HUDEP-2 (cell line): ENCODE measurements at regions not wholly inside any gene's neighbourhood (a gene's known extent, or its start where the extent isn't known, plus 50 kb on each side); places are given as distances from the start of the nearest gene placed in this dataset.
"Not testable (repeated sequence)": the region's sequence is repeated elsewhere in the genome, so short reads cannot be mapped to it uniquely, and the experiment has no call there.

Experiments used
- DNase-seq, 76 experiments: peaks; one replicate each; lab custom pipeline; 2025; ENCODE audit not compliant: unreplicated experiment in 76 of 76; lab: John Stamatoyannopoulos, UW

DNA sequence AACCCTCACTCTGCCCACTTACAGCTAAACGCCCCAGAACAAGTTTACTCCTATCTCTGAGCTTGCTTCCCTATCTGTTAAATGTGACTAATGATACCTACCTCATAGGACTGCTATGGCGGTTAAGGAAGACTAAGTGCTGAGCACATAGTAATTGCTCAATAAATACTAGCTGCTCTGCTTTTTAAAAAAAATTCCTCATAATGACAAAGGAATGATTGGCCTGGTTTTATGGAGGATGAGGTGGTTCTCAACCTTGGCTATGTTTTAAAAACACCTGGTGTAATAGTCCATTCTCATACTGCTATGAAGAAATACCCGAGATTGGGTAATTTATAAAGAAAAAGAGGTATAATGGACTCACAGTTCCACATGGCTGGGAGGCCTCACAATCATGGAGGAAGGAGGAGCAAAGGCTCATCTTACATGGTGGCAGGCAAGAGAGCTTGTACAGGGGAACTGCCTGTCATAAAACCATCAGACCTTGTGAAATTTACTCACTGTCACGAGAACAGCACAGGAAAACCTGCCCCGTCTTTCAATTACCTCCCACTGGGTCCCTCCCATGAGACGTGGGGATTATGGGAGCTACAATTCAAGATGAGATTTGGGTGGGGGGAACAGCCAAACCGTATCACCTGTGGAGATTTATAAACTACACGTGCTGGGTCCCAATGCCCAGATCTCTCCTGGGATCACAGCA is 127.2 kb upstream of the SYT13 start:
- no peak for DNase-seq

DNA sequence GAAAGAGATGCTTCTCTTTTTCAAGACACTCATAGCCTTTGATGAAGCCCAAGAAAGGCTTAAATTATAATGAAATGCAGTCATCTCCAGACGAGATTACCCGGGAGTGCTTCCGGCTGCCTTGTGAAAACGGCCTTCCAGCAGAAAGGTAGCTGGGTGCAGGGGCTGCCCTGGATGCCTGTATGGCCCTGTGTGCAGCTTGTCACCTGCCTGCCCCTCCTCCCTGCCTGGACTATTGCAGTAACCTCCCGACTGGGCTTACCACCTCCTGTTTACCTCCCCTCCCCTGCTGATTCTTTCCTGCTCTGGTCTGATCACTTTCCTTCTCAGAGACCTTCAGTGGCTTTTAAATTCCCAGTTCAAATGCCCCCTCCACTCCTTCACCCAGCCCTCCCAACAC is 126.4 kb upstream of the SYT13 start:
- DNase-seq, result no peak

DNA sequence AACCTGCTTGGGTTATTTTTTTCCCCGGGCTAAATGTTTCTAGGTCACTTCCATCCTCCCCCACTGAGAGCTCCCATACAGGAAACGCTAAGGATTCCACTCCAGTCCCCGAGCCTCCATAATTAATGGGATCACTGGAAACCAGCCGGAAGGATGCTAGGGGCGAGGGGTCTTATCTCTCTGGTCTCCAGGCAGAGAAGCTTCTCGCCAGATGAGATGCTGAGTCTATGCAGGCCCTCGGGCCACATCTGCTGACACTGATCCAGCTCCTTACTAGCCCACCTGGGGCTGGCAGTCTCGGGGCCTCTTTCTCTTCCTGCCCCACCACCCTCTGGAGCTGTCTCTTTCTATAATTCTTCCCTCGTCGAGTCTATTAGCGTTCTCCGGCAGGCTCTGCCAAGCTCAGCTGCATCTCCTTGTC is 125.9 kb upstream of the SYT13 start:
- no peak for DNase-seq

DNA sequence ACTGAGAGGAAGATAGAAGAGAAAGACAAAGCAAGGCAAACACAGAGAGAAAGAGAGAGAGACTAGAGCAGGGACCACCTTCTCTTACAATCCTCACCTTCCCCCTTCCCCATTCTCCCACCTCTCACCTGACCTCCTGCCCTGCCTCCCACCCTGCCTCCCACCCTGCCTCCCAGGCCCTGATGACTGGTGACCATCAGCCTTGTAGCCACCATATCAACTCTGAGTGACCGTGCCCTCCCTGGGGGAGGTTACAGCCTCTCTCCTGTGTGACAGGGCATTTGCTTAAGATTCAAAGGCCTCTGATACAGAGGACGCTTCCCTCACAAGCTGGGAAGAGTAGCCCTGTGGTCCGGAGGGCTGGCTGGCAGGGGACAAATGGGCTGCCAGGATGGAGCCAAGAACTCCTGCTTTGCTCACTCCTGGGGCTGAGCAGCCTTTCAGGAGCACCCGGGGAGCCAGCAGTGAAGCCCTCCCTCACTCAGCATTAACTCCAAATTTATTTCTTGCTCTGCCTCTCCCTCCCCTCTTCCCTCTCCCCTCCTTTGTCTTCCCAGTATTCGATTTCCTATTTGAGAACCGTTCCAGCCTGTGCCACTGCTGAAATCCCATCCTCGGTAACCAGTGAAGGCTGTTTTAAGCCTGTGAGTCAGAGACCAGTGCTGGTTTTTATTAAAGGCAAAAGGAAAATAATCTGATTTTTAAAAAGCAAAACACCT is 125.2 kb upstream of the SYT13 start:
- DNase-seq, result no peak

DNA sequence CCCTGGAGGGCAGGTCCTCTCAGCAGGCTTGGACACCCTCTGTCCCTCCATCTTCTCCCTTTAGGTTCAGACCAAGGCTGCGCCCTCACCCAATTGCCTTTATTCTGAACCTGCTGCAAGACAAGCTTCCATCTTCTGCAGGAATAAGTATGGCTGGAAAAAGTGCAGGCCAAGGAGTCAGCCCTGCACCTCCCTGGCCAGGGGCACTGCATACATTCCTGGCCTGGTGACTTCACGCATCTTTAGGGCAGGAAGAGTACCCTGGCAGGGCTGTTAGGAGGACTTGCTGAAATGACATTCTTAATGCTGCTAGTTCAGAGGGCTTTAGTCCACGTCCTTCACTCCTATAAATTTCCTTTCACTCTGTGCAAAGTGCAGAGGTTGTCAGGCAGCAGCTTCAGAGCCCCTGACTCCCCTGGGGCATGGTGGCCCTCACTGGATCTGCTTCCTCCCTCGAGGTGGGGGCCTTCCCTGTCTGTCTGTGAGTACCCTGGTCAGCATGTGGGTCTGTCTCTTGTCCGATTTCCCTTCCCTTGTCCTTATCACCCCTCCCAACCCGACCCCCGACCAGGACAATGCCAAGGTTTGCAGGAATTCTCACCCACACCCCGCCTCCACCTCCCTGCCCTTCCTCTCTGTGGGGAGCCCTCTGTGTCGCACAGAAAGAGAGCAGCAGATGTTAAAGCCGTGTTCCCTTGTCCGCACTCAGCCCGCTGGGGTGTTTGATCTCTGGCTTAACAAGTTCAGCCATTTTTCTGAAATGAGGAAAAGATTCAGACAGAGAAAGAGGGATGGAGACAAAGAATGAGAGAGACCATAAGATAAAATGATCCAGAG is 124.5 kb upstream of the SYT13 start:
- DNase-seq, result no peak

DNA sequence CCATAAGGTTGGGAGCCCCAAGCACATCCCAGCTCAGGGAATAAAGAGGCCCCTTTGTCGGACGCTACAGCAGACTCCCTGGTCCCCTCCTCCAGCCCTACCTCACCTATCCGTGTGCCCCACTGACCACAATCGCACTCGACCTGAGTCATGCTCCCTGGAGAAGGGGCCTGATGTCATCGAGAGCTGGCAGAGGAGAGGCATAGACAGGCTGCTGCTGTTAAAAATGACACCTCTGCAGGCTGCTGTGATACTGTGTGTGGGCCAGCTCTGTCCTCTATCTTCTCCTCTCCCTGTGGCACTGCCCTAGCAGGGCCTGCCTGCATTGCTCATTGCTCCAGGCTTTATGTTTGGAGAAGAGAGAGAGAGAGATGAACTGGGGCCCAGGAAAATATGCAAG is 123.4 kb upstream of the SYT13 start:
- DNase-seq, result no peak

DNA sequence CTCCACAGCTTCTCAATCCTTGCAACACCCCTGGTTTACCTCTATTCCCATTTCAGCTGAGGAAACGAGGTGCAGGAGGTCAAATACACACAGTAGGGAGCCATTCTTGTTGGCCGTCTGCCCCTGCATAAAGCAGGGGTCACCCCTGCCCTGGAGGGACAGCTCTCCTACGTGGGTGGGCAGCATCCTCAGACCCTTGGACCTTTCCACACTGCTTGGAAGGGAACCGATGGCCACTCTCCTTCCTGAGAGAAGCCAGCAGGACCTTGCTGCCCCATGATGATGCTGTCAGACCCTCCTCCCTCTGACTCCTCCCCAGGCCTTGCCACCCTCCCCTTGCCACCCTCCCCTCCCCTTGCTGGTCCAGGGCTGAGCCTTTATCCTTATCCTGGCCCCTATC is 121.1 kb upstream of the SYT13 start:
- DNase-seq, result no peak

DNA sequence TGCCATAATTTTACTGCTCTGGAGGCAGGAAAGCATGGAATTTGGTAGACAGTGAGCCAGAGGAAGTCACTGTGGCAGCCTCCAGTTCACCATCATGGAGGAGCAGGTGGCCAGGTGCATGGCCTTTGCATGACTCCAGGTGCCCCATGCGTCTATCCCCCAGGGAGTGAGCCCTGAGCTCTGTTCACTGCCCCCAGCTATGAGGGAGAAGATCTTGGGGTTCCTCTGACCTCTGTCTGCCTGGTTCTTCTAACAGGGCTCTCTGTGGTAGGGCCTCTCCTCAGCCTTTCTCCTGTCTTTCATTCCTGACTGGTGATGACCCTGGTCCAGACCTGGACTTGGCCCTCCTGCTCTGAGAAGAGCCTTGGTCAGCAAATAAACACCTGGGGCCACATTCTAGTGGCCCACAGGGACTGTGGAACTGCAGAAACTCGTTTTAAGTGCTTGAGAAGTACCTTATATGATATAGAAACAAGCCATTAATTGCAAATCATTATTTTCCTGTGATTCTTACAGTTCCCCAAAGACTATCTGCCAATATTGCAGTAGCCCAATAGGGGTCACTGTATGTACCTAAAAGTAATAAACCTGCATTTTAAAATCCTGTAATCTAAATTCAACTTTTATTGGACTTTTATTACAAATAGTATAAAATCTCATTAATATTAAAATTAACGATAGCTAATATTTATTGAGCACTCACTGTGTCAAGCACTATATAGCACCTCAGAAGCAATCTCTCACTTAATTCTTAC is 120.0 kb upstream of the SYT13 start:
- no peak for DNase-seq

DNA sequence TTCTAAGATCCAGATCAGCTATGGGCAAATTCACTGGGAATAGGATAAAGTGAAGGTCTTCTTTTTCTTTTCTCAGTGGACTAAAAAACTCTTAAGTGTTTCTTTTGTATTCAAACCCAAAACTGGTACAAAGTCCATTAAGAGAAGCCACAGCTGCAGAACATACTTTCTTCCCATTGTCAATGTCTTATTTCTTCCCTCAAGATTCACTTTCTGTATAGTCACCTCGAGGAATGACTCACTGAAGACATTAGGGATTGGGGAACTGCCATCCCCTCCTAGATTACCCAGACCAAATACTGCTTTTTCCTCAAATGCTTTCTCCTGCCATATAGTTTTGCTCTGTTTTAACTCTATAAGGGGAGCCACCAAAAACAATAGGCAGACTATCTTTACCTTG is 117.4 kb upstream of the SYT13 start:
- not testable (repeated sequence) for DNase-seq

DNA sequence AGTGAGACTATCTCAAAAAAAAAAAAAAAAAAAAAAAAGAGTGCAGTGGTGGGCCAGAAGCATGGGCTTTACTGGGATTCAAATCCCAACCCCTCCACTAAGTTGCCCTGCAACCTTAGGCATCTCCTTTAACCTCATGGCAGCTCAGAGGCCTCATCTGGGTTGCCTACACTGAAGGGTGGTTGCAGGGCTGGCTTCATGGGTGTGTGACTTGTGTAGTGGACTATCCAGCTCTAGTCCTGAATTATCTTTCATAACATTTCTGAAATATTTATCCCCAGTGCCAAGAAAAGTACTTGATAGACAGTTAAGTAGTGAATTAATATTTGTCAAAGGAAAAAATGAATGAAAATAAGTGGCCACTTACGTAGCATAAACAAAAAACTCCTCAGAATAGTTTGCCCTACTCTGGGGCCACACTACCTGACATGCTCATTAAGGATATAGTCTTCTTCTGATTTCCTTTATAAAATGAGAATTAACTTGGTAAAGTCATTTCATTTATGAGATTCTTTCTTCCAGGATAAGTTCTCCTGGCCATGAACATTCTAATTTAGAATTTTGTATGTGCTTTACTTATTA is 116.0 kb upstream of the SYT13 start:
- DNase-seq, result no peak

DNA sequence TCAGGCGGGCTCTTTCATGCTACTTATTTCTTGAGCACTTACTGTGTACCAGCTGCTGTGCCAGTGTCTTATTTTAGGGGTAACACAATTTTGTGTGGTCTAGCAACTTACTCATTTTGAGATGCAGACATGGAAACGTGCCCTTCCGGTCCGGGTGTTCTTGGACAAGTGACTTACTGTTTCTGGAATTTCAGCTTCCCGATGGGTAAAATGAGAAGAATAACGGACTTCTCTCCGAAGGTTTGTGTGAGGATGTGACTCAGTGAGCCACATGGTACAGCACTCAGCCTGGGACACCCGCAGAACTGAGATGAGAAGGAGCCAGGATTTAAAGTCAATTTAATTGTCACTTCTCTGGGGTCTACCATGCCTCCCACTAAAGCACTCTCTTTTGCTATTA is 114.5 kb upstream of the SYT13 start:
- no peak for DNase-seq

DNA sequence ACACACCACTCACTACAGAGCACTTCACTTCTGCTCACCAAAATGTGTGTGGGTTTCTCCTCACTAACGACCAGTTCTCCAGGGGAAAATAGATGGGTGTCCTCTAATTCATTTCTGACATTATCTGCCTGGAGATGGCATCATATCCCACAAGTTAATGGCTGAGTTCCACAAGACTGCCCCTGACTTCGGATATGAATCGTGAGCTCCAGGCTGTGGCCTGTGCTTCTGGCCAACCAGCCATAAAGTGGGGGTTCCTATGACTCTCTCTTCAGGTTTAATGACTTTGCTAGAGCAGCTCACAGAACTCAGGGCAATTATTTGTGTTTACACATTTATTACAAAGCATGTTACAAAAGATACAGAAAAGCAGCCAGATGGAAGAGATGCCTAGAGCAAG is 113.0 kb upstream of the SYT13 start:
- no peak for DNase-seq

DNA sequence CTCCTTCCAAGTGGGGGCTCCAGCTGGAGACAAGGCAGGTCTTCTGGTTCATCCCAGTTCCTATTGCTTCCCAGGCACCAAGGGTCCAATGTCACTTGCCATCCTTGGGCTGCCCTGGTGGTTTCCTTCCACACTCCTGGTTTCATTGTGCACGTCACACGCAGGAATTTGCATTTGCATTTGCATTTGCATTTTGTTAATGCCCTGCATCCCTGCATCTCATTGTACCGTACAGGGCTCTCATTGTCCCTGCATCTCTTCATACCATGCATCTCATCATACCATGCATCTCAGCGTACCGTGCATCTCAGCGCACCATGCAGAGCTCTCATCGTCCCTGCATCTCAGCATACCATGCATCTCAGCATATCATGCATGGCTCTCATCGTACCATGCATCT is 112.2 kb upstream of the SYT13 start:
- no peak for DNase-seq

DNA sequence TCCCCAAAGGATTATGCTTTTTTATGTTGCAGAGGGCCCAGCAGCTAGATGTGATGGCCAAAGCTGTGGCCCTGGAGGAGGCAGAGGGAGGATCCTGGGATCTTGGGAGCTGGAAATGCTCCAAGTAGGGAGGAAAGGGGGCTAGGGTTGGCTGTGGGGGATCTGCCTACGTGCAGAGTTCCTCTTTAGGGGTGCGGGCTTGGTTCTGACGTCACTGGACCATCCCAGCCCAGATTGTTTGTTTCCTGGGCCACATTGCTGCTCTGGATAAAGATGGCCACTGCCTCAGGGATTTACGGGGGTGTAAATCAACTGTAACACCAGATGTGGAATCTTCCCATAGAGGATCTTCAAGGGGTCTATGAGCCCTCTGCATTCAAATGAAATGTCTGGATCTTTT is 110.3 kb upstream of the SYT13 start:
- no peak for DNase-seq

DNA sequence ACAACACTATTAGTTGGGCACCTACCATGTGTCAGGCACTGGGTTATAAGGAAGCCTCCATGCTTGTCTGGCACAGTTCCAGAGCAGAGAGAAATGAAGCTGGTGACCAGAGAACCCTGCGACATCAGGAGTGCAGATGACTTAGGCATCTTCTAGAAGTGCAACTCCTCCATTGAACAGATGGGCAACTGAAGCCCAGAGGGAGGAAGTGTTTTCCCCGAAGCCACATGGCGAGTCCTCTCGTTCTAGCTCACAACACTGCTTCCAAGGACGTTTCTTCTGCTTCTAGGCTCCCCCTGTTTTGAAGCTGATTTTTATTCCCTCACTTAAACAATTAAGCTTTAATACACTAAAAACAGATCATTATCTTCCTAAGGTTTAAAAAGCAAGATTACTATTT is 109.8 kb upstream of the SYT13 start:
- DNase-seq, result no peak

DNA sequence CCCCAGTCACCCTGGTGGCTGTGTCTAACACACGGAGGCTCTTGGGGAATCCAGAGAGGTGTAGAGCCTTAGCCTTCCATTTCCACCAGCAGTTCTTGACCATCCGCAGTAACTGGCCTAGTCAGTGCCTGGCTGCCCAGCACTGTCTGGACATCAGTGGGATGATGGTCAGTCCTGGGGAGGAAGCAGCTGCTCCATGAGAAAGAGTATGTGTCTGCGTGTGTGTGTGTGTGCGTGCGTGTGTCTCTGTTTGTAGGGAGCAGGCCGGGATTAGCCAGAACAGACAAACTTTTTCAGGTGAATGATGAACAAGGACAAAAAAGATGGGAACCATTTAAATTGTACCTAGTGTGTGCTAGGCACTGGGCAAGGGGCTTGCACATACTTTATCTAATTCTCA is 109.3 kb upstream of the SYT13 start:
- no peak for DNase-seq

DNA sequence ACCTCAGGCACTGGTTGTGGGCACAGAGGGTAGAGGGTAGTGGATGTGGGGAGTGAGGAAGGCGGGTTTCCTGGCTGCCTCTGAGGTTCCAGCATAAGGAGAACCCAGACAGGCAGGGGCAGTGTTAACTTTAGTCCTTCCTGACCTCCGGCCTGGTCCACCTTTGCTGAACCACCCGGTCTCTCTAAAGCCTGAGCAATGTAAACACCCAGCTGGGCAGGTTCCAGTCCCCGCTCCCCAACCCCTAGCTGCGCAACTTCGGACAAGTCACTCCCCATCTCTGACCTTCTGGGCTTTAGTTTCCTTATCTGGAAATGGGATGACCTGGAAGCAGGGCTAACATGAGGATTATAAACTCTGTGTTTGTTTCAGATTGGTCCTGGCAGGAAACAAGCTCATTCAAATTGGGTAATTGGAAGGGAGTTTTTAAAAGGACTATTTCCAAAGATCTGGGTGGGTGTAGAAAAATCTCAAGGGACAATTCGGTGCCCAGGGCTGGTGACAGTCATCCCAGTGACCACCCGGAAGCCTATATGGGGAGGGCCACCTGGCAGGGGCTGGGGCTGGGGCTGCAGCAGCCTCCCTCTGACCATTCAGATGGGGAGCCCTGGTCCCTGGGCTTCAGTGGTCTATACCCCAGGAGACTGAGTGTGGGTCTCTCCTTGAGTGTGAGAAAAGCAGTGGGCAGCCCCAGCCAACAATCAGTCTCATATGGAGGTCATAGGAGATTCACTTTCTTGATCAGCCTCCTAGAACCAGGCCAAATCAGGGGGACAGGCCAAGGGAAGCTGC is 108.3 kb upstream of the SYT13 start:
- no peak for DNase-seq

DNA sequence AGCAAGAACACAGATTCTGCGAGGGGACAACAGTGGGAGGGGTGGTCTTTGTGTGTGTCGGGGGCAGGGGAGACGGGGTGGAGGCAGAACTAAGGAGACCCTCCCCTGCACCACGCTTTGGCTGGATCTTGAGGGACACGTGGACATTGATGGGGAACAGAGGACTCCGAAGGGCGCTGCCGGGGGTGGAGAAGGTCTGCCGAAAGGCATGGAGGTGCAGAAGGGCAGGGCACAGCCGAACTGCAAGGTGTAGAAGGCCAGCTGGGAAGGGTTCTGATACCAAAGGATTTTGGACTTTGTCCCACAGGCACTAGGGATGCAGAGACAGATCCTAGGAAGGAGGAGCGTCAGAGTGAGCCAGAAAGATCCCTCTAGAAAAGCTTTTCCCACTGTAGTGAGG is 107.7 kb upstream of the SYT13 start:
- DNase-seq, result no peak

DNA sequence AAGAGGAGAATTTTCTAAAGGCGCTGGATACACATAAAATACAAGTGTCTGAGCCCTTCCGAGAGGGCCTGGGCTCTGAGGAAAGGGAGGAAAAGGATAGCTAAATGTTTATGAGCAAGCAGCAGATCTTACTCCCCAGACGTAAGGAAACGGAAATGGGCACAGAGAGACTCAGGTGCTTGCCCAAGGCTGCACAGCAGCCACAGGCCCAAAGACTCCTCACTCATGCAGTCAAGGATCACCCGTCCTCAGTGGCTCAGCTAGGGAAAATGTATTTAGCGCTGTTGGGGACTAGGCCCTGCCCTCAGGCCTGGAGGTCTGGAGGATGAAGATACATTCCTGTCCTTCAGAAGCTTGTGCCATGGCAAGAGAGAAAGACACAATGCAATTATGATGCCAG is 107.2 kb upstream of the SYT13 start:
- no peak for DNase-seq

DNA sequence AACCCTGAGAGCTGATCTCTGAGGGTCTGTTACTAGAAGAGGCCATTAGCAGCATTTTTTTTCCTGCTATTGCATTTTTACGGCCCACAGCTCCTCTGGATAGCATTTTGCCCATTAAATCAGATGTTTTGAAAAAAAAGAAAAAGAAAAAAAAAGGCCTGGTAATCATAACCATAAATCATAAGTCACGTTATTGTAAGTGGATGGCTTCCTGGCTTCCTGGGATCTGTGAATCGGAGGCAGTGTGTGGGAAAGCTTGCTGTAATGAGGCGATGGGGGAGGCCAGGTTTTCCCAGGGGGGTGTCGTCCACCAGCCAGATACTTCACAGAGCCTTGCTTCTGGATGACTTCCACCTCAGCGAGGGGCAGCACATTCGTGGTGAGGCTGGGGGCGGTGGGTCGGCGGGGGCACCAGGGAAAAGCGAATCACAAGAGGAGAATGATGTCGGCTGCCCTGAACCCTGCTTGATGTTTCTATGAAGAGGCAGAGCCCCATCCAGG is 106.5 kb upstream of the SYT13 start:
- DNase-seq, result no peak
